Vagina (tissue), 2 donors: ENCODE measurements at regions not wholly inside any gene's neighbourhood (a gene's known extent, or its start where the extent isn't known, plus 50 kb on each side); places are given as distances from the start of the nearest gene placed in this dataset.
A peak's percentile ranks its signal among the peaks of the same experiment; 100 is the strongest.

Experiments used
- DNase-seq, 2 donors: peaks; one replicate each; pipeline ENCODE4 v3.0.0-alpha.2; 2017; ENCODE audit errors: extremely low spot score in 2 of 2
- H3K27ac ChIP-seq: fragments of 200-600 bp; sonication (generic); one replicate; pipeline ENCODE4 v1.5.1; 2019
- H3K27me3 ChIP-seq: fragments of 200-600 bp; sonication (generic); one replicate; pipeline ENCODE4 v1.5.1; 2019
- H3K36me3 ChIP-seq, 2 donors: fragments of 200-600 bp; sonication (generic); one replicate each; pipeline ENCODE4 v1.5.1; 2017 to 2019
- H3K4me1 ChIP-seq: fragments of 200-600 bp; sonication (generic); one replicate; pipeline ENCODE4 v1.5.1; 2019
- H3K4me3 ChIP-seq, 2 donors: fragments of 200-600 bp; sonication (generic); 1 replicate in 1 of 2; 2 replicates in 1 of 2; pipeline ENCODE4 v1.5.1; 2016 to 2019
- H3K9me3 ChIP-seq: fragments of 200-600 bp; sonication (generic); one replicate; pipeline ENCODE4 v1.5.1; 2019
- POLR2A ChIP-seq, 2 donors: fragments of 450-650 bp; IDR thresholded peaks; one replicate each; pipeline ENCODE4 v1.6.1; 2017; ENCODE audit warnings: antibody characterized with exemption in 2 of 2, mild to moderate bottlenecking in 2 of 2, moderate library complexity in 2 of 2
- POLR2AphosphoS5 ChIP-seq, 2 donors: sonication (generic); formaldehyde crosslinking; IDR thresholded peaks; one replicate each; pipeline ENCODE4 v1.9.0; 2017; ENCODE audit warnings: antibody characterized with exemption in 2 of 2, mild to moderate bottlenecking in 2 of 2, low read depth in 1 of 2; ENCODE audit not compliant: insufficient read depth in 1 of 2
- intact Hi-C: fragments of 100-400 bp; cut with DNase I; formaldehyde crosslinking; loops from one replicate; pipeline ENCODE4 v1.15.1; 2023
- TF ChIP-seq, protein P1 (sequence below), 3 experiments: fragments of 450-650 bp in 2 of 3; fragments of 200-600 bp in 1 of 3; sonication (generic) in 1 of 3; IDR thresholded peaks; one replicate each; pipeline ENCODE4 v1.5.1; 2017 to 2019; ENCODE audit warnings: antibody characterized with exemption in 3 of 3, mild to moderate bottlenecking in 2 of 3, moderate library complexity in 2 of 3

DNA sequence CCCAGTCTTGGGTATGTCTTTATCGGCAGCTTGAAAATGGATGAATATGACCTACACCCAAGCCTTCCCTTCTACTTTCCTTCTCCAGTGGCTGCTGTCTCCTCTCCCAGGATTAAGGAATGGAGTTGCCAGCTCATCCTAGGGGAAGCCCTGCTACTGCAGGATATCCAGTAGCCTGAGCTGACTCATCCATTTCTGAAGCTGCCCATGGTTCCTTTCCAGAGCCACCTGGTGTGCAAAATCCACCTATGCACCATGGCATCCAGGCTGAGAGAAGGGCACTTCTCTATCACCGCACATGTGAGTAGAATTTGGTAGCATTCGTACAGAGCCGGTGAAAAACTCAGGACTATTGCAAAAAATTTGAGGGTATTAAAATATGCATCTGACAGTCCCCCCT is 290.8 kb downstream of the YTHDC2 start:
- TF ChIP-seq, protein P1, sequence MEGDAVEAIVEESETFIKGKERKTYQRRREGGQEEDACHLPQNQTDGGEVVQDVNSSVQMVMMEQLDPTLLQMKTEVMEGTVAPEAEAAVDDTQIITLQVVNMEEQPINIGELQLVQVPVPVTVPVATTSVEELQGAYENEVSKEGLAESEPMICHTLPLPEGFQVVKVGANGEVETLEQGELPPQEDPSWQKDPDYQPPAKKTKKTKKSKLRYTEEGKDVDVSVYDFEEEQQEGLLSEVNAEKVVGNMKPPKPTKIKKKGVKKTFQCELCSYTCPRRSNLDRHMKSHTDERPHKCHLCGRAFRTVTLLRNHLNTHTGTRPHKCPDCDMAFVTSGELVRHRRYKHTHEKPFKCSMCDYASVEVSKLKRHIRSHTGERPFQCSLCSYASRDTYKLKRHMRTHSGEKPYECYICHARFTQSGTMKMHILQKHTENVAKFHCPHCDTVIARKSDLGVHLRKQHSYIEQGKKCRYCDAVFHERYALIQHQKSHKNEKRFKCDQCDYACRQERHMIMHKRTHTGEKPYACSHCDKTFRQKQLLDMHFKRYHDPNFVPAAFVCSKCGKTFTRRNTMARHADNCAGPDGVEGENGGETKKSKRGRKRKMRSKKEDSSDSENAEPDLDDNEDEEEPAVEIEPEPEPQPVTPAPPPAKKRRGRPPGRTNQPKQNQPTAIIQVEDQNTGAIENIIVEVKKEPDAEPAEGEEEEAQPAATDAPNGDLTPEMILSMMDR (IDR thresholded peaks at IDR 0.05): no peak
- TF ChIP-seq POLR2AphosphoS5 (IDR thresholded peaks at IDR 0.05; ENCODE audit: insufficient read depth in 1 of 2, low read depth in 1 of 2) (no peak), POLR2A (IDR thresholded peaks at IDR 0.05) (no peak)
- H3K9me3 ChIP-seq: no peaks in the 10 kb centered on the region
- intact Hi-C loops: no loop called here
- H3K27me3 ChIP-seq: no peaks in the 10 kb centered on the region
- H3K4me1 ChIP-seq: peaks cover 20% of the 10 kb centered on the region
- no peaks in the 10 kb centered on the region for H3K36me3 ChIP-seq
- no peak overlapping the region for H3K27ac ChIP-seq
- H3K4me3 ChIP-seq: no peak overlapping the region
- no peak for DNase-seq

DNA sequence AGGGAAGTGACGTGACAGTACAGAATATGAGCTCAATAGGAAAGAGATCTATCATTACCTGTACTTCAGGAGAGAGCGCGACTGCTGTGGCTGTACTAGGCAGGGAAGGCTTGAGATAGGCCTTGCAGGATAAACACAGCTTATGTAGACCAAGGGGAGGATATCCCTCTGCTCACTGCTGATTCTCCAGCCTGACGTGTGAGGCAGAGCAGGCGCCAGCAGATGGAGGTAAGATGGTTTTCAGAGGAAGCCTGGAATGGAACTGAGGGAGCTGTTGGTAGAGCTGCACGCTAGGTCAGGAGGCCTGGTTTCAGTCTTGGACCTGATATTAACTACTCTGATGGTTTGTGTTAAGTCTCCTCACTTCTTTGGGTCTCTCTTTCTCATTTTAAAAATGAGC is 291.4 kb downstream of the YTHDC2 start:
- Histone ChIP-seq H3K36me3 (no peaks in the 10 kb centered on the region), H3K4me1 (peaks cover 20% of the 10 kb centered on the region), H3K4me3 (no peak overlapping the region), H3K27ac (no peak overlapping the region), H3K27me3 (no peaks in the 10 kb centered on the region), H3K9me3 (no peaks in the 10 kb centered on the region)
- no peak for DNase-seq
- TF ChIP-seq POLR2A (IDR thresholded peaks at IDR 0.05) (no peak), POLR2AphosphoS5 (IDR thresholded peaks at IDR 0.05; ENCODE audit: insufficient read depth in 1 of 2, low read depth in 1 of 2) (no peak)
- TF ChIP-seq, protein P1 (IDR thresholded peaks at IDR 0.05): no peak
- intact Hi-C loops: no loop called here

GRCh38 chr5:113806250-113806649 is 292.8 kb downstream of the YTHDC2 start:
- intact Hi-C loops: no loop called here
- Histone ChIP-seq H3K27me3 (no peaks in the 10 kb centered on the region), H3K4me3 (no peak overlapping the region), H3K4me1 (peaks cover 20% of the 10 kb centered on the region), H3K9me3 (no peaks in the 10 kb centered on the region), H3K27ac (peak overlapping the region; percentile 21), H3K36me3 (no peaks in the 10 kb centered on the region)
- no peak for DNase-seq
- no peak for TF ChIP-seq POLR2A (IDR thresholded peaks at IDR 0.05)
- TF ChIP-seq, protein P1 (IDR thresholded peaks at IDR 0.05): peak in 1 of 3 experiments; percentile 24

- intact Hi-C loops: no loop called here
- no peak for TF ChIP-seq POLR2A (IDR thresholded peaks at IDR 0.05)
- TF ChIP-seq, protein P1 (IDR thresholded peaks at IDR 0.05): no peak
- no peak for TF ChIP-seq POLR2AphosphoS5 (IDR thresholded peaks at IDR 0.05; ENCODE audit: insufficient read depth in 1 of 2, low read depth in 1 of 2)
- no peaks in the 10 kb centered on the region for H3K27me3 ChIP-seq
- peak overlapping the region; percentile 21 for H3K27ac ChIP-seq
- no peaks in the 10 kb centered on the region for H3K36me3 ChIP-seq
- peaks cover 21% of the 10 kb centered on the region for H3K4me1 ChIP-seq
- peak overlapping the region in 1 of 2 donors; percentile 7 for H3K4me3 ChIP-seq
- H3K9me3 ChIP-seq: no peaks in the 10 kb centered on the region
- no peak for DNase-seq
Measured at GRCh38 chr5:113806904-113807303, 293.4 kb downstream of the YTHDC2 start.

- Histone ChIP-seq H3K27ac (peak overlapping the region; percentile 8), H3K4me3 (peak overlapping the region in 1 of 2 donors; percentile 5), H3K9me3 (no peaks in the 10 kb centered on the region), H3K36me3 (no peaks in the 10 kb centered on the region), H3K27me3 (no peaks in the 10 kb centered on the region), H3K4me1 (peaks cover 27% of the 10 kb centered on the region)
- intact Hi-C loops: no loop called here
- DNase-seq: no peak
- TF ChIP-seq POLR2A (IDR thresholded peaks at IDR 0.05) (no peak), POLR2AphosphoS5 (IDR thresholded peaks at IDR 0.05; ENCODE audit: insufficient read depth in 1 of 2, low read depth in 1 of 2) (no peak)
- TF ChIP-seq, protein P1 (IDR thresholded peaks at IDR 0.05): no peak
Measured at GRCh38 chr5:113807427-113807991, 294.0 kb downstream of the YTHDC2 start.
